ENCODE measurements at regions not wholly inside any gene's neighbourhood (a gene's known extent, or its start where the extent isn't known, plus 50 kb on each side); places are given as distances from the start of the nearest gene placed in this dataset.
A peak's percentile ranks its signal among the peaks of the same experiment; 100 is the strongest.

GRCh38 chr20:22652681-22653588, 68.6 kb upstream of the FOXA2 start:
- DNase-seq = peak; percentile 7

DNA sequence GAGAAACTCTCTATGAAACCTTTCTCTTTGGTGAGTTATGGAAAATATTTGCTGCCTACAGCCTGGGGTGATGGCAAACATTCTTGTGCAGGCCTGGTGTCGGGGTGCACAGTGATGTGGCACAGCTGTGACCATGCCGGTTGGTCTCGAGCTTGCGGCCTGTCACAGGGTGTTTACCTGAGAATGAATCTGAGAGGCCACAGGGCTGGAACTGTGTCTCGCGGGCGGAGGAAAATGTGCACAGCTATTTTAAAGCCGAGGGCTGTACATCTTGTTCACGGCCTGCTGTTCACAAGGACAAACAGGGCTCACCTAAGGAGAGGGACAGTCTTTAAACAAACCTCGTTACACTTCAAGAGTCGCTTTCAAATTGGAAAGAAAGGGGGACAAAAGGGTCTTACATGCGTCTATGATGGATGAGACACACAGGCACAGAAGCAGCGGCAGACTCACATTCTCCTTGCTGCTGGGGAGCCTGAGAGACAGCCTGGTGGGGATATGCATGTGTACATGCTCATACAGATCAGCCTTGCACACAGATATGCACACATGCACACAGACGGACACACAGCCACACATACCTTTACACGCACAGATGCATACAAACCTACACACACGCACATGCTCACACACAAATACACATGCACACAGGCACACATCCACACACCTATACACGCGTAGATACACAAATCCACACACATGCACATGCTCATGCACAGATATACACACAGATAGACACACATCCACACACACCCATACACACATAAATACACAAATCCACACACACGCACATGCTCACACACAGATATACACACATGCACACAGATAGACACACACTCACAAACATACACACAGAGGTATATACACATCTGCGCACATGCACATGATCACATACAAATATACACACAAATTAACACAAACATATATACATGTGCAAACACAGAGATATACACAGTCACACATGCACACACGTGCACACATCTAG, 69.6 kb upstream of the FOXA2 start:
- DNase-seq = no peak

- no peak for DNase-seq
Observed at GRCh38 chr20:22663528-22664025, 79.2 kb upstream of the FOXA2 start.

- no peak for DNase-seq
Observed at GRCh38 chr20:22667198-22667597, 82.8 kb upstream of the FOXA2 start.

DNA sequence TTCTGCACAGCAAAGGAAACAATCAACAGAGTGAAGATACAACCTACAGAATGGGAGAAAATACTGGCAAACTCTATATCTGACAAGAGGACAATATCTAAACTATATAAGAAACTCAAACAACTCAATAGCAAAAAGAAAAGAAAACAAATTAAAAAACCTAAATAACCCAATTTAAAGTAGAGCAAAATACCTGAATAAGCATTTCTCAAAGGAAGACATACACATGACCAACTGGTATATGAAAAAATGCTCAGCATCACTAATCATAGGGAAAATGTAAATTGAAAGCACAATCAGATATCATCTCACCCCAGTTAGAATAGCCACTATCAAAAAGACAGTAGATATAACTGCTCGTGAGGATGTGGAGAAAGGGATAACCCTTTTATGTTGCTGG, 87.8 kb upstream of the FOXA2 start:
- no peak for DNase-seq

DNA sequence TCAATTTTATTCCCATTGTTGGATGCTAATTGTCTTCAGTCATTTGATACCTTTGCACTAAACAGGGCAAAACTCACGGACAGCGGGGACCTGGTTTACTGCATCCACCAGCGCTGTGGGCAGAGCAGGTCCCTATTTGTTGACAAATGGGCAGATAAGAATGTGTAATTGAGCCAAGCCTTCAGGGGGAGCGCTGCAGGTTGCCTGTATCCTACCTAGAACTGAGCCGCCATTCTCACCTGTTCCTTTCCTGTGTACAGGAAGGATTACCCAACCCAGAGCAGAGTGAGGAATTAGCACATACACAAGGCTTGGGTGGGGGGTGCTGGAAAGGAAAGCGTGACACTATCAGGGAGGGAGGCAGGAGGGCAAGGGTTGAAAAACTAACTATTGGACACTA, 89.1 kb upstream of the FOXA2 start:
- no peak for DNase-seq

- no peak for DNase-seq
Observed at GRCh38 chr20:22675341-22675740, 91.0 kb upstream of the FOXA2 start.

- DNase-seq = no peak
Observed at GRCh38 chr20:22678678-22679077, 94.3 kb upstream of the FOXA2 start.

DNA sequence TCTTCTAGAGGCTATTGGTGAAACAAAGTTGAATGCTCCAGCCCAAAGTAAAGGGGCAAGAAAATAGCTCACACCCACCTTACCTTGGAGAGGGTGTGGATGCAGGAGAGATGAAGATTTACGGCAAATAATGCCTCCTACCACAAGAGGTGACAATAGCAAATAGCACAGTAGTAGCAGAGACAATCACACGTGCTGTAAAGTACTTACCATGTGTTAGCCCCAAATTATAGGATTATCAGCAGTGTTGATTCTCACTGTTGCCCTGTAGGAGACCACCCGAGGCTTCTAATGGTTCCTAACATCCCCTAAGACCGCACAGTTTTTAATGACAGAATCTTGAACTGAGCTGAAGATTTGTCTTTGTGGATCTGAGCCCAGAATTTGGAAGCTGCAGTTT, 94.8 kb upstream of the FOXA2 start:
- no peak for DNase-seq

- DNase-seq = no peak
Observed at GRCh38 chr20:22680031-22680740, 95.8 kb upstream of the FOXA2 start.

DNA sequence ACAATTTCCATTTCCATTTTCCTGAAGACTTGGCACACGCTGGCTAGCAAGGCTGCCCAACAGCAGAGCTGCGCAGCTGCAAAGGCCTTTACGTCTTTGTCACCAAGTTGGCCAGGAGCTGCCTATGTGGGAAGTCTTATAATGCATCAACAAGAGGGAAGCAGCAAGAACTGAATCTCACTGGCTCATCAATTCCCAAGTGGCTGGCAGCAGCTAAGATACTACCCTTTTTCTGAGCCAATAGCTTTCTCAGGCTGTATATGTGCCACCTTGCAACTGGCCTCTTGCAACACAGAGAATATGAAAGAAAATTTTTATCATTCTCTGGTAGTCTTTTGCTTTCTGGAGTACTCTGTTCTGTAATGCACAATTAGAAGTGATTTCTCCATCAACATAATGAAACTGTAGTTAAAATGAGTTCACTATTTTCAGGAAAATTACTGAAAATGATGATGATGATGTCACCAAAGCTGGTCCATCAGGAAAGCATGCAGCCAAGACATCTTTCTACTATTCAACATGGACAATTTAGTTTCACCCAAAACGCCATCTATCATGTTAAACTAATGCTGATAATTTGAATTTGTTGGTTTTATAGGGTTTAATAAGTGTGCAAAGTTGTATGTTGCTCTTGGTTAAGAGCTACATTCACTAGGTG, 97.3 kb upstream of the FOXA2 start:
- DNase-seq = no peak

DNA sequence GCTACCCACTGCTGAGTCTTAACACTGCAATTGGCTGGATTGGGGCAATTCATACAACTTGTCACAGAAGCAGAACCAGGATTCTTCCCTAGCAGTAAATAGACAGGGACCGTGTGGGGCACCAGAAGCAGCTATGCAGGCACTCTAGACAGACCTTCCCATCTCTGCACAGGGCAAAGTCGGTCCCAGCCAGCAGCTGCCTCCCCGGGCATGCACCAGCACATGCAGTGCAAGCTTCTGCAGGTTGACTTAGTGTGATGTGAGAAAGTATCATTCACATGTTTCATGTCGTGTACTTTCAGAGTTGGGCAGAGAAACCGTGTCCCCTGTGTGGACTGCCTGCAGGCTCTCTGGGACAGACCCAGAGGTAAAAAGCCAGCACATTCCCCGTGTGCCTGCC, 98.0 kb upstream of the FOXA2 start:
- DNase-seq = no peak

DNA sequence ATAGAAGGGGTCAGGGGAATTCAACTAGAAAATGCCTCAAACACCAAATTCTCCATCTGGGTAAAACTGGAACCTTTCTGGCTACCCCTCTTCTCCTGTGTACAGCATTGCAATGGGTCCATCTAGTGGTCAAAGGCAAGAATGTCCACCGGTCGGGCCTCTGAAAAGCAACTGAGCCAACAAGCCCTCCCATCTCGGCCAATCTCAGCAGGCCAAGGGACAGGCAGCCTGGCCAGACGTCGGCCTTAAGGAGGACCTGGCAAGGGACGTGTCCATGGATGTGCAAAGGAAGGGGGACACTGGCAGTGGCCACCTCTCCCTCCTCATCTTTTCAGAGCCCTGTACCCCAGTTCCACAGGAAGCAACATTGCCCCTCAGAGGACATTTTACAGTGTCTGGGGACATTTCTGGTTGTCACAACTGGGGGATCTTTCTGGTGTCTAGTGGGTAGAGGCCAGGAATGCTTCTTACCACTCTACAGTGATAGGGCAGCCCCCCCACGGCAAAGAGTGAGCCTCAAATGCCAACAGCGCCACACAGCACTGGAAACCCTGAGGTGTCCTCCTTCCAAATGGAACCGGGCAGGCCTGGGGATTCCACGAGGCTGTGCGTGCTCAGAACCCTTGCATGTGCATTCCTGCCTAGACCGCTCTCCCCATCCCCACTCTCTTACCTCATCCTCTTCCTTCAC, 99.8 kb upstream of the FOXA2 start:
- peak; percentile 74 for DNase-seq

GRCh38 chr20:22684763-22685443, 100.5 kb upstream of the FOXA2 start:
- no peak for DNase-seq

GRCh38 chr20:22686097-22686496, 101.7 kb upstream of the FOXA2 start:
- peak; percentile 35 for DNase-seq

DNA sequence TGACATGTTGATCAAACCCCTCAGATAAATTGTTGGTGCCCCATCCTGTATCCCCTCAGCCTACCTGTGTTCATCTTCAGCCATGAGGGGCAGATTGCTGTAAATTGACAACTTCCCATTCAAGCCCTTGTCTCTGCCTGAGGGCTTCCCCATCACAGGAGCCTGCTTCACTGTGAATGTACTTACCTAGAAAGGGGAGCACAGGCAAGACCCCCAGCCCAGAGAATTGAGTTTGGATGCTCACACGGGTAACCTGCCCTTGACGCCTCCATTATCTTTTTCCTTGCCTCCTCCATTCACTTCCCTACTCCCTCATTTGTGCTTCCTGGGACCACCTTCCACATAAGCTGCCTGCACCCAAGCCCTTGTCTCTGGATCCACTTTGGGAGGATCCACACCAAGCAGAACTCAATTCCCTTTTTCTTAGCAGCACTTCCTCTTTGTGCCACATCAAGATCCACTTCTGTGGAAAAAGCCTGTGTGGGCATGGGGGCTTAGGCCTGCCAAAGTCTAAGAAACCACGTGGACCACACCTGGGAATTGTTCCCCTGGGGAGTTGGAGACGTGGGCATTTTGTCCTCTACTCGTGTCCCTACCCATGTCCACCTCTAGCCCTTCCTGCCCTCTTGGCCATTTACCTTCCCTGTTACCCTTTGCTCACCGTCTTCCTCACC, 103.4 kb upstream of the FOXA2 start:
- DNase-seq = no peak

- no peak for DNase-seq
Observed at GRCh38 chr20:22688485-22688884, 104.1 kb upstream of the FOXA2 start.

DNA sequence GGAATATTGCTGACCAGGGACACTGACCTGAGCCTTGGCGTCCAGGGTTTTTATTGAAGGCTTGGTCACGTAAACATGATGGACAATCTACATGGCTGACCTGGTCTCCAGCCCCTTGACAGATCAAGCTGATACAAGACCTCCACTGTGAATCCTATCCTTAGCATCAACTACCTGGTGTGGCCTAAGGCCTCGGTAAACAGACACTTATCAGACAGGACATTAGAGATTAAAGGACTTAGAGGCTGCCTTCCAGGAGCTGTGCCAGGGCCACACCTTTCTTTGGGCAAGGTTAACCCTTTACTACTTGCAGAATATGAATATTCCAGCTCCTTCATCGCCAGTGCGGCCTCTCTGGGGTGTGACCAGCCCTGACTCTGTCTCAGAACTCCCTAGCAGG, 104.9 kb upstream of the FOXA2 start:
- DNase-seq = no peak

DNA sequence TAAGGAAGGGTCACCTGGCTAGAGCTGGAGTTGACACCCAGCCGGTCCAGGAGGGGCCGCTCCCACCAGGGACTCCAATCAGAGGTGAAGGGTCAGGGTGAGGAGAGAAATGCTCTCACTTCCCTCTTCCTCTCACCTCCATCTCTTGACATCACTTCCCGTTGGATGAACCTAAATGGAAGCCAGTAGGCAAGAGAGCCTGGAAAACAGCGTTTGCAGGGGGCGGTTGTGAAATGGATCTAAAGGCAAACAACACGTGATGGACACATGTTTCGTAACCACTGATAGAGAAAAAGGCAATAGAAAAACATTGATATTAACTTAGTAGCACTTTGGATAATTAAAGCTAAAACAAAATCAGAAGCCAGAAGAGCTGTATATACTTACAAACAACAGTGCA, 105.6 kb upstream of the FOXA2 start:
- no peak for DNase-seq
